Tibial nerve (tissue), 4 donors: ENCODE measurements at regions not wholly inside any gene's neighbourhood (a gene's known extent, or its start where the extent isn't known, plus 50 kb on each side); places are given as distances from the start of the nearest gene placed in this dataset.

Experiments
- DNase-seq, 2 donors: peaks; one replicate each; pipeline ENCODE4 v3.0.0-alpha.2; 2019; ENCODE audit warnings: low spot score in 2 of 2
- H3K27ac ChIP-seq, 4 donors: fragments of 200-600 bp; sonication (generic) in 3 of 4; one replicate each; pipeline ENCODE4 v1.5.1; 2017 to 2019; ENCODE audit warnings: mild to moderate bottlenecking in 1 of 4
- H3K27me3 ChIP-seq, 2 donors: fragments of 200-600 bp; sonication (generic) in 1 of 2; one replicate each; pipeline versions ENCODE4 v1.5.1 to v1.6.0; 2017 to 2019
- H3K36me3 ChIP-seq, 3 donors: fragments of 200-600 bp; sonication (generic); one replicate each; pipeline ENCODE4 v1.5.1; 2018 to 2019
- H3K4me1 ChIP-seq, 4 donors: fragments of 200-600 bp; sonication (generic) in 3 of 4; one replicate each; pipeline ENCODE4 v1.5.1; 2017 to 2019
- H3K4me3 ChIP-seq, 4 donors: fragments of 200-600 bp; sonication (generic) in 3 of 4; one replicate each; pipeline ENCODE4 v1.5.1; 2017 to 2019; ENCODE audit warnings: mild to moderate bottlenecking in 1 of 4, moderate library complexity in 1 of 4
- H3K9me3 ChIP-seq, 4 donors: fragments of 200-600 bp; sonication (generic) in 3 of 4; one replicate each; pipeline ENCODE4 v1.5.1; 2017 to 2019
- CTCF ChIP-seq, 5 experiments: fragments of 200-600 bp in 3 of 5; fragments of 450-650 bp in 2 of 5; sonication (generic) in 3 of 5; IDR thresholded peaks; one replicate each; pipeline ENCODE4 v1.5.1; 2016 to 2019; ENCODE audit warnings: antibody characterized with exemption in 5 of 5, mild to moderate bottlenecking in 3 of 5, moderate library complexity in 2 of 5
- EP300 ChIP-seq, 2 donors: sonication (generic); formaldehyde crosslinking; IDR thresholded peaks; one replicate each; pipeline ENCODE4 v1.6.1; 2017; ENCODE audit warnings: antibody characterized with exemption in 2 of 2, mild to moderate bottlenecking in 1 of 2
- POLR2A ChIP-seq, 2 donors: fragments of 450-650 bp; IDR thresholded peaks; one replicate each; pipeline ENCODE4 v1.6.1; 2017; ENCODE audit warnings: antibody characterized with exemption in 2 of 2, mild to moderate bottlenecking in 2 of 2, moderate library complexity in 2 of 2
- WGBS, 2 donors: methylation state at CpG; one replicate each; pipeline ENCODE4 v1.1.5; 2018; 5-methylcytosine and 5-hydroxymethylcytosine counted together

GRCh38 chr2:64390586-64390985 lies 63.4 kb upstream of the LGALSL start:
- H3K36me3 ChIP-seq: peaks cover 0 to 4% (median 0%) of the 10 kb centered on the region in 3 donors
- no peak for DNase-seq
- no peak overlapping the region for H3K27ac ChIP-seq
- H3K4me1 ChIP-seq: no peaks in the 10 kb centered on the region
- no peak for TF ChIP-seq CTCF (IDR thresholded peaks at IDR 0.05)
- TF ChIP-seq EP300 (IDR thresholded peaks at IDR 0.05): no peak
- no peak for TF ChIP-seq POLR2A (IDR thresholded peaks at IDR 0.05)
- no peak overlapping the region for H3K4me3 ChIP-seq
- H3K27me3 ChIP-seq: no peaks in the 10 kb centered on the region
- peaks cover 0 to 10% (median 0%) of the 10 kb centered on the region in 4 donors for H3K9me3 ChIP-seq

GRCh38 chr2:64391424-64391823 lies 62.5 kb upstream of the LGALSL start:
- H3K9me3 ChIP-seq: peaks cover 0 to 10% (median 0%) of the 10 kb centered on the region in 4 donors
- TF ChIP-seq EP300 (IDR thresholded peaks at IDR 0.05) (no peak), POLR2A (IDR thresholded peaks at IDR 0.05) (no peak), CTCF (IDR thresholded peaks at IDR 0.05) (no peak)
- H3K36me3 ChIP-seq: peaks cover 0 to 4% (median 0%) of the 10 kb centered on the region in 3 donors
- DNase-seq: no peak
- H3K4me3 ChIP-seq: no peak overlapping the region
- WGBS, 2 donors: 44 to 49% methylated on average over 2 of the region's 2 CpGs
- peak overlapping the region in 1 of 4 donors; percentile 66 for H3K27ac ChIP-seq
- no peaks in the 10 kb centered on the region for H3K4me1 ChIP-seq
- H3K27me3 ChIP-seq: no peaks in the 10 kb centered on the region

- 82 to 86% methylated on average over 1 of the region's 1 CpG for WGBS, 2 donors
- TF ChIP-seq POLR2A (IDR thresholded peaks at IDR 0.05): no peak
- no peak for TF ChIP-seq CTCF (IDR thresholded peaks at IDR 0.05)
- TF ChIP-seq EP300 (IDR thresholded peaks at IDR 0.05): no peak
- no peak for DNase-seq
- H3K4me1 ChIP-seq: no peaks in the 10 kb centered on the region
- no peak overlapping the region for H3K4me3 ChIP-seq
- peaks cover 0 to 10% (median 0%) of the 10 kb centered on the region in 4 donors for H3K9me3 ChIP-seq
- H3K36me3 ChIP-seq: peaks cover 0 to 4% (median 0%) of the 10 kb centered on the region in 3 donors
- no peaks in the 10 kb centered on the region for H3K27me3 ChIP-seq
- H3K27ac ChIP-seq: peak overlapping the region in 1 of 4 donors; percentile 66
Observed at GRCh38 chr2:64391940-64392339, 62.0 kb upstream of the LGALSL start.

GRCh38 chr2:64392529-64392928 lies 61.4 kb upstream of the LGALSL start:
- 89 to 100% methylated on average over 1 to 2 of the region's 2 CpGs for WGBS, 2 donors
- H3K4me1 ChIP-seq: no peaks in the 10 kb centered on the region

More at GRCh38 chr2:64392529-64392928, 61.4 kb upstream of the LGALSL start:
- Histone ChIP-seq H3K27me3 (no peaks in the 10 kb centered on the region), H3K36me3 (peaks cover 0 to 4% (median 0%) of the 10 kb centered on the region in 3 donors), H3K27ac (no peak overlapping the region), H3K9me3 (peaks cover 0 to 10% (median 0%) of the 10 kb centered on the region in 4 donors), H3K4me3 (no peak overlapping the region)
- TF ChIP-seq POLR2A (IDR thresholded peaks at IDR 0.05): no peak
- TF ChIP-seq CTCF (IDR thresholded peaks at IDR 0.05): no peak
- no peak for TF ChIP-seq EP300 (IDR thresholded peaks at IDR 0.05)
- no peak for DNase-seq
